HepG2 (cell line): ENCODE measurements at regions not wholly inside any gene's neighbourhood (a gene's known extent, or its start where the extent isn't known, plus 50 kb on each side); places are given as distances from the start of the nearest gene placed in this dataset.

ENCODE experiments used
- ARNT ChIP-seq: fragments of 450-650 bp; IDR thresholded peaks from 2 replicates; pipeline ENCODE4 v1.6.1; 2017
- ATM ChIP-seq: fragments of 450-650 bp; IDR thresholded peaks from 2 replicates; pipeline ENCODE4 v1.7.1; 2017; ENCODE audit warnings: mild to moderate bottlenecking, borderline replicate concordance
- ELF1 ChIP-seq: sonication (generic); formaldehyde crosslinking; IDR thresholded peaks from 2 replicates; pipeline ENCODE4 v1.4.0; 2020; ENCODE audit warnings: missing genetic modification reagents
- ERF ChIP-seq: IDR thresholded peaks from 2 replicates; pipeline ENCODE4 v1.6.1; 2018; ENCODE audit warnings: missing biosample characterization, missing genetic modification reagents
- ETV5 ChIP-seq: IDR thresholded peaks from 2 replicates; pipeline ENCODE4 v1.6.1; 2018; ENCODE audit warnings: missing biosample characterization, missing genetic modification reagents, inconsistent platforms, borderline replicate concordance
- FOSL2 ChIP-seq: sonication (generic); formaldehyde crosslinking; IDR thresholded peaks from 2 replicates; pipeline ENCODE4 v1.4.0; 2020; ENCODE audit warnings: missing genetic modification reagents
- FOXM1 ChIP-seq: sonication (generic); formaldehyde crosslinking; IDR thresholded peaks from 2 replicates; pipeline ENCODE4 v1.5.0; 2020; ENCODE audit warnings: missing genetic modification reagents
- GPN1 ChIP-seq: sonication (generic); formaldehyde crosslinking; IDR thresholded peaks from 2 replicates; pipeline ENCODE4 v1.5.1; 2020; ENCODE audit warnings: missing genetic modification reagents, borderline replicate concordance
- HNF4G ChIP-seq, 2 experiments: sonication (generic) in 1 of 2; formaldehyde crosslinking in 1 of 2; IDR thresholded peaks; 2 replicates each; pipeline versions ENCODE4 v1.4.0 to v1.6.1; 2011 to 2020; ENCODE audit warnings: borderline replicate concordance in 2 of 2, low read depth in 2 of 2, mild to moderate bottlenecking in 2 of 2, low read length in 1 of 2, missing genetic modification reagents in 1 of 2, moderate library complexity in 1 of 2
- IRF9 ChIP-seq: sonication (generic); formaldehyde crosslinking; IDR thresholded peaks from 2 replicates; pipeline ENCODE4 v1.8.0; 2022; ENCODE audit warnings: missing genetic modification reagents, mild to moderate bottlenecking, borderline replicate concordance
- MAZ ChIP-seq, 2 experiments: sonication (generic) in 1 of 2; formaldehyde crosslinking in 1 of 2; IDR thresholded peaks; 2 replicates each; pipeline versions ENCODE4 v1.5.0 to v1.6.1; 2012 to 2020; ENCODE audit warnings: low read depth in 2 of 2, mild to moderate bottlenecking in 2 of 2, borderline replicate concordance in 1 of 2, improper control_type of control experiment in 1 of 2, low read length in 1 of 2, missing genetic modification reagents in 1 of 2, moderate library complexity in 1 of 2
- NCOA1 ChIP-seq: sonication (generic); formaldehyde crosslinking; IDR thresholded peaks from 2 replicates; pipeline ENCODE4 v1.9.0; 2021; ENCODE audit warnings: missing genetic modification reagents
- NFRKB ChIP-seq: fragments of 450-650 bp; IDR thresholded peaks from 2 replicates; pipeline ENCODE4 v1.6.1; 2017
- PHF8 ChIP-seq: sonication (generic); formaldehyde crosslinking; IDR thresholded peaks from 2 replicates; pipeline ENCODE4 v1.5.0; 2020; ENCODE audit warnings: missing genetic modification reagents
- SMARCC2 ChIP-seq: fragments of 450-650 bp; IDR thresholded peaks from 2 replicates; pipeline ENCODE4 v1.6.1; 2017; ENCODE audit warnings: antibody characterized with exemption, mild to moderate bottlenecking
- SMC3 ChIP-seq: IDR thresholded peaks from 2 replicates; pipeline ENCODE4 v1.6.1; 2011; ENCODE audit warnings: low read length, improper control_type of control experiment
- ZBTB39 ChIP-seq: sonication (generic); formaldehyde crosslinking; IDR thresholded peaks from 2 replicates; pipeline ENCODE4 v1.5.0; 2020; ENCODE audit warnings: missing genetic modification reagents
- ZFP41 ChIP-seq: sonication (generic); formaldehyde crosslinking; IDR thresholded peaks from 2 replicates; pipeline ENCODE4 v1.4.0; 2020; ENCODE audit warnings: mild to moderate bottlenecking, missing genetic modification reagents, borderline replicate concordance
- ZNF367 ChIP-seq: sonication (generic); formaldehyde crosslinking; IDR thresholded peaks from 2 replicates; pipeline ENCODE4 v1.4.0; 2020; ENCODE audit warnings: missing genetic modification reagents, borderline replicate concordance
- ZNF572 ChIP-seq: sonication (generic); formaldehyde crosslinking; IDR thresholded peaks from 2 replicates; pipeline ENCODE4 v1.5.1; 2020; ENCODE audit warnings: mild to moderate bottlenecking, missing genetic modification reagents
- ZNF891 ChIP-seq: sonication (generic); formaldehyde crosslinking; IDR thresholded peaks from 2 replicates; pipeline ENCODE4 v1.5.0; 2020; ENCODE audit warnings: mild to moderate bottlenecking, missing genetic modification reagents
- ZSCAN12 ChIP-seq: sonication (generic); formaldehyde crosslinking; IDR thresholded peaks from 2 replicates; pipeline ENCODE4 v1.9.0; 2021; ENCODE audit warnings: mild to moderate bottlenecking, missing genetic modification reagents
- ZSCAN22 ChIP-seq: sonication (generic); formaldehyde crosslinking; IDR thresholded peaks from 2 replicates; pipeline ENCODE4 v1.4.0; 2020; ENCODE audit warnings: mild to moderate bottlenecking, missing genetic modification reagents
- TF ChIP-seq, protein P1 (sequence below): sonication (generic); formaldehyde crosslinking; IDR thresholded peaks from 2 replicates; pipeline ENCODE4 v1.4.0; 2020; ENCODE audit warnings: missing genetic modification reagents, borderline replicate concordance
- TF ChIP-seq, protein P2 (sequence below): sonication (generic); formaldehyde crosslinking; IDR thresholded peaks from 2 replicates; pipeline ENCODE4 v1.5.0; 2020; ENCODE audit warnings: missing genetic modification reagents

GRCh38 chr2:238523158-238524110 is 96.7 kb downstream of the ASB1 start (continued):
- TF ChIP-seq ZBTB39 (no peak), ETV5 (CRISPR knock-in tag) (no peak; the same call in 1 of the 2 replicates), ZNF367 (no peak), ELF1 (CRISPR knock-in tag) (no peak), FOXM1 (CRISPR knock-in tag) (no peak), PHF8 (CRISPR knock-in tag) (no peak; the same call in 1 of the 2 replicates), ZFP41 (CRISPR knock-in tag) (no peak), NCOA1 (no peak), ZSCAN22 (CRISPR knock-in tag) (no peak), MAZ (IDR thresholded peaks at IDR 0.05; ENCODE audit: borderline replicate concordance, low read depth, low read length) (peak; percentile 52; the same call in 1 of the 2 replicates), MAZ (CRISPR knock-in tag; IDR thresholded peaks at IDR 0.05; ENCODE audit: low read depth) (no peak), ZNF891 (CRISPR knock-in tag) (peak; percentile 46; the same call in 1 of the 2 replicates), FOSL2 (peak; percentile 79), SMARCC2 (no peak), ARNT (no peak), SMC3 (peak; percentile 57), ZNF572 (CRISPR knock-in tag) (no peak), NFRKB (no peak), ATM (no peak), IRF9 (CRISPR knock-in tag) (no peak; the same call in 1 of the 2 replicates), ZSCAN12 (CRISPR knock-in tag) (no peak), HNF4G (IDR thresholded peaks at IDR 0.05; ENCODE audit: borderline replicate concordance, low read depth, low read length) (no peak), HNF4G (CRISPR knock-in tag; IDR thresholded peaks at IDR 0.05; ENCODE audit: borderline replicate concordance, low read depth) (no peak), GPN1 (CRISPR knock-in tag) (no peak), ERF (CRISPR knock-in tag) (no peak)
- TF ChIP-seq, protein P1, sequence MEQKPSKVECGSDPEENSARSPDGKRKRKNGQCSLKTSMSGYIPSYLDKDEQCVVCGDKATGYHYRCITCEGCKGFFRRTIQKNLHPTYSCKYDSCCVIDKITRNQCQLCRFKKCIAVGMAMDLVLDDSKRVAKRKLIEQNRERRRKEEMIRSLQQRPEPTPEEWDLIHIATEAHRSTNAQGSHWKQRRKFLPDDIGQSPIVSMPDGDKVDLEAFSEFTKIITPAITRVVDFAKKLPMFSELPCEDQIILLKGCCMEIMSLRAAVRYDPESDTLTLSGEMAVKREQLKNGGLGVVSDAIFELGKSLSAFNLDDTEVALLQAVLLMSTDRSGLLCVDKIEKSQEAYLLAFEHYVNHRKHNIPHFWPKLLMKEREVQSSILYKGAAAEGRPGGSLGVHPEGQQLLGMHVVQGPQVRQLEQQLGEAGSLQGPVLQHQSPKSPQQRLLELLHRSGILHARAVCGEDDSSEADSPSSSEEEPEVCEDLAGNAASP: peak; percentile 72
- TF ChIP-seq, protein P2, sequence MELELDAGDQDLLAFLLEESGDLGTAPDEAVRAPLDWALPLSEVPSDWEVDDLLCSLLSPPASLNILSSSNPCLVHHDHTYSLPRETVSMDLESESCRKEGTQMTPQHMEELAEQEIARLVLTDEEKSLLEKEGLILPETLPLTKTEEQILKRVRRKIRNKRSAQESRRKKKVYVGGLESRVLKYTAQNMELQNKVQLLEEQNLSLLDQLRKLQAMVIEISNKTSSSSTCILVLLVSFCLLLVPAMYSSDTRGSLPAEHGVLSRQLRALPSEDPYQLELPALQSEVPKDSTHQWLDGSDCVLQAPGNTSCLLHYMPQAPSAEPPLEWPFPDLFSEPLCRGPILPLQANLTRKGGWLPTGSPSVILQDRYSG: no peak
